HepG2 (cell line): ENCODE measurements at regions not wholly inside any gene's neighbourhood (a gene's known extent, or its start where the extent isn't known, plus 50 kb on each side); places are given as distances from the start of the nearest gene placed in this dataset.

Experiments
- KDM4B ChIP-seq: sonication (generic); formaldehyde crosslinking; IDR thresholded peaks from 2 replicates; pipeline ENCODE4 v1.4.0; 2020; ENCODE audit warnings: missing genetic modification reagents
- TAF1 ChIP-seq: sonication (generic); formaldehyde crosslinking; IDR thresholded peaks from 2 replicates; pipeline ENCODE4 v1.4.0; 2020; ENCODE audit warnings: missing genetic modification reagents
- ZBTB14 ChIP-seq: sonication (generic); formaldehyde crosslinking; IDR thresholded peaks from 2 replicates; pipeline ENCODE4 v1.4.0; 2020; ENCODE audit warnings: missing genetic modification reagents
- ZNF407 ChIP-seq: sonication (generic); formaldehyde crosslinking; IDR thresholded peaks from one replicate; pipeline ENCODE4 v1.5.1; 2020; ENCODE audit warnings: mild to moderate bottlenecking, missing genetic modification reagents; ENCODE audit errors: not compliant biosample characterization

GRCh38 chr2:133972297-133972696 is 281.6 kb upstream of the MGAT5 start (continued):
- TF ChIP-seq ZNF407 (CRISPR knock-in tag) (no peak), ZBTB14 (CRISPR knock-in tag) (no peak), KDM4B (CRISPR knock-in tag) (no peak), TAF1 (CRISPR knock-in tag) (no peak)
